HS-5 (cell line): ENCODE measurements at regions not wholly inside any gene's neighbourhood (a gene's known extent, or its start where the extent isn't known, plus 50 kb on each side); places are given as distances from the start of the nearest gene placed in this dataset.
"Not testable (repeated sequence)": the region's sequence is repeated elsewhere in the genome, so short reads cannot be mapped to it uniquely, and the experiment has no call there.

Experiments
- DNase-seq: peaks from one replicate; pipeline ENCODE4 v3.0.0-alpha.2; 2012; ENCODE audit warnings: low read depth

DNA sequence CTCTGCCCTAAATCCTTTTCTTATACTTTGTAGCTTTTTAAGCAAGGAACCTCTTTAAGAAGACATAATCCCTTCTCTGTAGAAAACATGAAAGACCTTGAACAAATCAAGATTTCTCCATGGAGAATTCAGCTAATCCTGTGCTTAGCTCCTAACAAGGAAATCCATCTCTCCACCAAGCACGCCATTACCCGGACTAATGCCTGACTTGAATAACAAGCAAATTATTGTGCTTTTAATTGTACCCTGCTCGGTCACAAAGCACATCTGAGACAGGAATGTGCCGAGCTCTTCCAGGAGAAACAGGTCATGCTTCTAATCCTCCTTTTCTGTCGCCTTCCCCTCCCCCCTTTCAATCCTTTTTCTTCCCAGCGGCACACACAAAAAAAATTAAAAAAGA, 141.3 kb downstream of the PSAT1 start:
- DNase-seq: no peak

DNA sequence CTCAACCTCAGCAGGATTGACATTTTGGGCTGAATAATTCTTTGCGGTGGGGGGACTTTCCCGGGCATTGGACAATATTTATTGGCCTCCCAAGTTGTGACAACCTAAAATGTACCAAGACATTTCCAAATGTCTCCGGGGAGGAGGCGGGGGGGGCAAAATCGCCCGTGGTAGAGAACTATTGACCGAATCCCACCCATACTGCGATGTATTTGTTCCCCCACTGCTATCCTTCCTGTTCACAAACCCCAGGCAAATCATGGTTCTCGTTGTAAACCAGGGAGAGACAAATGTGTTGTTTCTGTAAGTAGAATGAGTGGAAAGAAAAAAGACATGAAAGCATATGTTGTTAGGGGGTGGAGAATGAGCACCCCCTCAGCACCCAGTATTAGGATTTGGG, 141.9 kb downstream of the PSAT1 start:
- DNase-seq: no peak

DNA sequence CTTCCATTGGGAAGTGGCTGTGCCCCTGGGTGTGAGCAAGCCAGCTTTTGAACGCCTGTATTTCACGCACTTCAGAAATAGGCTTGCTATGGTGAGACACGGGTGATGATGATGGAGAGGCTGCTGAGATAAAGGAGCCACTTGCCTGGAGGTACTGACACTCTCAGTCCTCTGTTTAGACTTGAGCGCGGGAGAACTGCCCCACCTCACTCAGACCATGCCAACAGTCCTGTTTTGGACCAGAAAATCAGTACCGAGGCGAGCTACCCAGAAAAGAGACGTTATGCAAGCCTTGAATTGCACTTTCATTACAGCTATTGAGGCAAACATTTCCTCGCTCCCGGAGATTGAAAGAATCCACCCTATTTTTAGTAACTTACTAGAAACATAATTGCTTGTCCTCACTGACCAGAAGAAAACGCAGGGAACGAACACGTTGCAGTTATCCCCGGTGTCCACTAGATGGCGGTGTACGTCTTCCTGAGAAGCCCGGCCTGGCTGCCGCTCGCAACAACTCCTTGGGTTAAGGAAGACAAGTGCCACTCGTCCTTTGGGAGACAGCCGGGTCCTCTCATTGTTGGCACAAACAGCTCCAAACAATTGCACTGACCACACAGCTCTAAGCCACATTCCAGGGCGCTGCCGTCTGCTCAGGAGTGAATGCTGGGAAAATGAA, 142.4 kb downstream of the PSAT1 start:
- DNase-seq: peak; percentile 54

DNA sequence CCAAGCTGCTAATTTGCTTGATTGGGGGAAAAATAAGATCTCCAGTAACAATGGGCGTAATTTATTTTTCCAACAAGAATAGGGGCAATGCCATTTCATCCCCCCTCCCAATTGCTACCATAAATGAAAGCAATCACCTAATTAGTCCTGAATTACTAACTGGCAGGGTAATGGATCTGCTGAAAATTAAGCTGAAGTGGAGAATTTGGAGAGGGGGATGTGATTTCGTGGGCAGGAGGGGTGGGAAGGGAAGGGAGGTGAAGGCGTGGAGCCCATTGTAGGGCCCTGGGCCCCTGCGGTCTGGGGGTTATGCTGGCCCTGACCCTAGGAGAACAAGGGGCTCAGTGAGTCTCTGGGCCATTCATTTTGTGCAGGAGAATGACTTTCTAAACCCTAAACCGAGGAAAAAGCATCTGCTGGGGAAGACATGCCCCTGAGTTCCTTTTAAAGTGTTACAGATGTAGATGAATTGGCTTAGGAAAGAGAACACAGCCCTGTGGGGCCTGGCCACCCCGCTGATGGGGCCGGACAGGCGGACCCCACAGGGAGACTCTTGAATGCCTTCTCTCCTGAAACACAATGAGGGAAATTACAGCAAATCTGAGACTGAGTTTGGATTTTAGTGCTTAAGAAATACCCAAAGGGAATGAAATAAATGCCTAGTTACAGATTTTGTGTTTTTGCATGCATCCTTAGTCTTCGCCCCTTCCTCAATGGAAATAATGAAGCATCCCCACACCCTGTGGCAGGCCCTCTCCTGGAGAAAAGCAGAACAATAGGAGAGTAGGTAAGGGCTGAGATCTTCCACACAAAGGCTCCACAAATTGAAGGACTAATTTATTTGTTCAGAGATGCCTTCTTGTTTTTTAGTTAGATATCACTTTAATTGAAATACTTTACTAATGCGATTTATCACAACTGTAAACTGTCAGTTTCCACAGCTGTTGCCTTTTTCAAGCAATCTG, 143.2 kb downstream of the PSAT1 start:
- no peak for DNase-seq

DNA sequence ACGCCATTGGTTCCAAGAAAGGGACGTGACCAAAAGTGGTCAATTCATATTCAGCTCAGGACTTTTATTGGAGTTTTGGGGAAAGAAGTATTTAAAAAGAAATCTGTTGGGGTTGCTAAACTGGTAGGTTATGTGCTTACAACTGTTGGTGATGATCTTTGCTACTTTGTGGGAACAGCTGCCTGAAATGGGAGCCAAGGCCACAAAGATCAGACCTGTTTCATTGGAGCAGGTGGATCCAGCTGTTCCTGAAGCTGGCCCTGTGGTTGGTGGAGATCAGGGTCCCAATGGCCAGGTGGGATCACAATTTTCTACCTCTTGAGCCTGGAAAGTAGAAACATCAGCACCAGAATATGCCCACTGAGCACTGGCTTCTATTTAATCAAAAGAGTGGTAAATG, 144.5 kb downstream of the PSAT1 start:
- no peak for DNase-seq

DNA sequence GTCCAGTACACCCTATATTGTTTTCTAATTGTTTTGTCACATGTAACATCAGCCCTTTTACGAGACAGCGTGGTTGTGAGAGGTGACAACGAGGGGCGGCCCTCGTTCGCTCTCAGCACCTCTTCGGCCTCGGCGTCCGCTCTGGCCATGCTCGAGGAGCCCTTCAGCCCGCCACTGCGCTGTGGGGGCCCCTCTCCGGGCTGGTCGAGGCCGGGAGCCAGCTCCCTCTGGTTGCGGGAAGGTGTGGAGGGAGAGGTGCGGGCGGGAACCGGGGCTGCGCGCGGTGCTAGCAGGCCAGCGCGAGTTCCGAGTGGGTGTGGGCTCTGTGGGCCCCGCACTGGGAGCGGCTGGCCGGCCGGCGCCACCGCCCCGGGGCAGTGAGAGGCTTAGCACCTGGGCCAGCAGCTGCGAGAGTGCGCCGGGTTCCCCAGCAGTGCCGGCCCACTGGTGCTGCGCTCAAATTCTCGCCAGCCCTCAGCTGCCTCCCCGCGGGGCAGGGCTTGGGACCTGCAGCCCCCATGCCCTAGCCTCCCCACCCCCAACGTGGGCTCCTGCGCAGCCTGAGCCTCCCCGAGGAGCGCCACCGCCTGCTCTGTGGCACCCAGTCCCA, 145.0 kb downstream of the PSAT1 start:
- DNase-seq: no peak

DNA sequence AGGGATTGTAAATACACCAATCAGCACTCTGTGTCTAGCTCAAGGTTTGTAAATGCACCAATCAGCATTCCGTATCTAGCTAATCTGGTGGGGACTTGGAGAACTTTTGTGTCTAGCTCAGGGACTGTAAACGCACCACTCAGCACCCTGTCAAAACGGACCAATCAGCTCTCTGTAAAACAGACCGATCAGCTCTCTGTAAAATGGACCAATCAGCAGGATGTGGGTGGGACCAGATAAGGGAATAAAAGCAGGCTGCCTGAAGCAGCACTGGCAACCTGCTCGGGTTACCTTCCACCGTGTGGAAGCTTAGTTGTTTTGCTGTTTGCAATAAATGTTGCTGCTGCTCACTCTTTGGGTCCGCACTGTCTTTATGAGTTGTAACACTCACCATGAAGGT, 145.7 kb downstream of the PSAT1 start:
- not testable (repeated sequence) for DNase-seq

DNA sequence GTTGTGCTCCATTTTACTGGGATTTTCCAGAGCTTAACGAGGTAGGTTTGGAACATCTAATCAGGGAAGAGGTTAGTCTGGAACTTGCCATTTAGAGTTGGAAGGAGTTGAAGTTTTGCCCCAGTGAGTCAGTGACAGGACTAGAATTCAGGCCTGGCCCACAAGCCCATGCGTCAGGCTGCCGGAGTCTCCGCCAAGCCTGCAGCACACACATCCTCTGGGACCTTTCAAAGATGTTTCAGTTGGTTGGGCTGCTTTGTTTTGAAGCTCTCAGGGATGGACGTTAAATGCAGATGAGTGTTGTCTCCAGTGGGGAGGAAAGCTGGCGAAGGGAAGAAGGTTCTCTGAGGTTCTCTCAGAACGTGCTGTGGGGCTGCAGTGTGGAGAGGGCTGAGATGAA, 147.0 kb downstream of the PSAT1 start:
- no peak for DNase-seq

DNA sequence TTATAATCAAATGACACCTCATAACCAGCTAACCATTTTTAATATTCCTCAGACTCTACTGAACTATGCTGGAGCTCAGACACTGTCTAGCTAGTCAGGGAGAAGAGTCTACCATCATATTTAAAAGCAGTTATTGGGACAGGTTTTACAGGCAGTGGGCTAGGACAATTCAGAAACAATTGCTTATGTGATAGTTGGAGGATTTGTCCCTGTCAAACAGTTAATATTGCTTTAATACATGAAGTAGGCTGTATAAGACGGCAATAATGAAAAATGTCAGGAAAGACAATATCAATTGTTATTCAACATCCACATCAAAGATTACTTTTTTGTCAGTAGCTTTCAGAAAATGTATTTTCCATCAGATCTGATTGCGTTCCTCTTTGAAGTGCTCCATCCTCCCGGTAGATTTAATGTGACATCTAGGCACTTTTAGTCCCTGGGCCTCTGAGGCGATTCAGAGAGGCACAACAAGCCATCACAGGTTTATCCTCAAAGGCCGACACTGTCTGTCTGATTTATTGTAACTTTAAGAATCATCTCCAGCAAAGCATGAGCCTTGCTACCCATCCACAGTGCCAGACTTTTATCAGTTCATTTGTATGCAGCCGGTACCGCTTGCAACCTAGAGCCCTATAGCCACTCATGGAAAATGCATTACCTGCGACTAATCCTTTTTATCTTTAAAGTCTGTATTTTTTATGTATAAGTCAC, 152.2 kb downstream of the PSAT1 start:
- DNase-seq: no peak

DNA sequence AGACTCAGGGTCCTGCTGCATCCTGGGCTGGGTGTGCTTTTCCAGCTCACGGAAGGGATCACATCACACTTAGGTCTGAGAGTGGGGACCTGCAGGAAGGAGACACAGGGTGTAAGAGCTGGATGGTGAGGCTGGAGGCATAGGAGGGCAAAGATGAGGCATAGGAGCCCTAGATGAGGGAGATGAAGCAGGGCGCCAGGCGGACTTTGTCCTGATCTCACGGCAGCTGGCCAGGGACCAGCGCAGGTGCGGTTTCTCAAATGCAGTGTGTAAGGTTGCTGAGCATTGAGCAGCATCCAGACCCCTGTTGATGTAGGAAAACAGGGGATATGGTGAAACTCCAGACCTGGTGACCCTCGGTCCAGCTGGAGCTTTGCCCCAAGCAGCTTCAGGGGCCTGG, 156.5 kb downstream of the PSAT1 start:
- no peak for DNase-seq

DNA sequence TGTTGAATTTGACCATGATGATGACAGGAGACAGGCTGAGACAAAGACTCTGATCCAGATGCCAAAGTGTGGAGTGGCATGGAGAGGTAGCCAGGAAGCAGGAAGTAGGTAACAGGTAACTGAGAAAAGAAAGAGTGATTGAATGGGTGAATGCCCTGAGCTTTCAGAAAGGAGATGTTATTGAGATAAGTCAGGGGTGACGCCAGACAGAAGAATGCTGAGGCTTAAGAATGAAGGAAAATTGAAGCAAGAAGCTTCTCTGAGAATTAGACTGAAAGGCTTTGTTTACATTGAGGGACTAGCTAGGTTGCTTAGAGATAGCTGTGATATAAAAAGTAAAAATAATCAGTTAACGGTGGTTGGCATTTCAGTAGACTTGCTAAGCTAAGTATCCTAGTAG, 165.7 kb downstream of the PSAT1 start:
- DNase-seq: no peak

DNA sequence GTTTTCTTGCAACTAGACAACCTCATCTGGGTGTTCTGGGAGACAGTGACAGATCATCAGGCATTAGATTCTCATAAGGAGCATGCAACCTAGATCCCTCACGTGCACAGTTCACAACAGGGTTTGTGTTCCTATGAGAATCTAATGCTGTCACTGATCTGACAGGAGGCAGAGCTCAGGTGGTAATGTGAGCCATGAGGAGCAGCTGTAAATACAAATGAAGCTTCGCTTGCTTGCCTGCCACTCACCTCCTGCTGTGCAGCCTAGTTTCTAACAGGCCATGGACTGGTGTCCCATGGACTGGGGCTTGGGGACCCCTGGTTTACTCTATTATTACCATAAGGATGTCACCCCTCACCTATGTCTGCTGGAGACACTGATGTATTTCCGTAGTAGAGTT, 166.8 kb downstream of the PSAT1 start:
- DNase-seq: no peak

DNA sequence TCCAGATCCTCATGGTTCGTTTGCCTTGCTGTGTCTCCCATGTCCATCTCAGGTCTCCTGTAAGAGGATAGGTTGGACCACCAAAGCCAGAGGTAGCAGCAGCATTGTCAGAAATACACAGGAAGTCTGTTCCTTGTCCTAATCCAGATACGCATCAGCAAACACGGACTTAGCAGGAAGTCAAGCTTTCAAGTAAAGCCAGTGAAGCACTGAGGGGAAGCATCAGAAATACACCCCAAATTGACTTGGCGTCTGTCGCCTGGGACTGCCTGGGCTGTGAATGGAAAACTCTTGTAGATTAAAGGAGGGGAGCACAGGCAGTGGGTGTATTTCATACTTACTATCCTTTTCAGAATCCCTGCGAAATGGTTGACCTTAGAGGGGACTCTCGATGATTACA, 171.3 kb downstream of the PSAT1 start:
- DNase-seq: no peak

DNA sequence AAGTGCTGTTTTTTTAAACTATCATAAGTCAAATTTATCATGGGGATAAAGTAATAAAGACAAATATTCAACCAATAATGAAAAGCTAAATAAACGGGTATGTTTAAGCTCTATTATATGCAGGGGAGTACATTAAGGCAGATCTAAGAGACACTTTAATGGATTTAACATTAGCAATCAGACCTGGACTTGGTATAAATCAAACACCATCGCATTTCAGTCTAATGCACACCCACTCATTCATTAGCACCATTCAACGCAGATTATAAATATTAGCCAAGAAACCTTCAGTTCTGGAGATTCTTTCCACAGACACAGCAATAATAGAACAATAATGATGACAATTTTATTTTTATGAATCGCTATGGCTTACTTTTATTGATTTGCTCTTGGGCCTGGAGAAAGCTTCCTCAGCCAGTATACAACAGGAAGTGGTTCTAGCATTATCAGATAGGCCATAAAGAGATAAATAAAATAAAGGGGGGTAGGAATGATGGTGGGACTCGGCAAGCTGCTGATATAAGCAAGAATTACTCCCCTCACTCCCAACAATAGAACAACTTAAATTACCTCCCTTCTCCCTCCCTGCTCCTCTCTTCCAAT, 172.2 kb downstream of the PSAT1 start:
- no peak for DNase-seq

DNA sequence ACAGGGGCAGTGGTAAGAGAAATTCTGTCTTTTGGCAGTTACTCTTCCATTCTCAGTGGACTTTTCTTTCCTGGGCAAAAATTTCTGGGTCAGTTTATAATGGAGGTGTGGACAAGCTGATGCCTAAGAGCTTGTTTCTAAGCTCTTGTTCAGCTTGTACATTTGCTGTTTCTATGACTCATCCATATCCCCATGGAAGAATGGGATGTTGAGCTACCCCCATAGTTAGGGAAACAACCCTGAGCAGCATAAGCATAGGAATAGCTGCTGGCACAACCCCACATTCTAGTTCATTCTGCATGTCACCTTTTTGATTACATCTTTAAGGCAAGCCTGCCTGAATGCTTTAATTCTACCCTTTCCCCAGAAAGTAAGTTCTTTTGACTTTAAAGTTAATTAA, 173.3 kb downstream of the PSAT1 start:
- DNase-seq: no peak

DNA sequence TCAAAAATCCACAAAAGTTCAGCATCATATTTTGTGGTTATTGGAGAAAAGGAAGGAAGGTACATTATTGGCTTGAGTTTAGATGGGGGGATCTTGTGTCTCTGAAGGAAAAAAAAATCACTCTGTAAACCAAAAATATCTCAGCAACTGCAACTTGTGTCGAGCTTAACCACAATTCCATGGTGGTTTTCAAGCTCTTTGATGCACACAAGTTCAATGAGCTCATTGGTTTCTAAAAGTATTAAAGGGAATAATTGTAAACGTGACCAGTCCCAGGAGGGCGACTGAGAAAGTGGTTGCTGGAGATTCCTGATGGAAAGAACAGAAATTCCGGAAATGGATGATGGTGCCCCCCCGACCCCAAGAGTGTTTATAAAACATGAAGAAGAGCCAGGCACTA, 173.8 kb downstream of the PSAT1 start:
- no peak for DNase-seq

DNA sequence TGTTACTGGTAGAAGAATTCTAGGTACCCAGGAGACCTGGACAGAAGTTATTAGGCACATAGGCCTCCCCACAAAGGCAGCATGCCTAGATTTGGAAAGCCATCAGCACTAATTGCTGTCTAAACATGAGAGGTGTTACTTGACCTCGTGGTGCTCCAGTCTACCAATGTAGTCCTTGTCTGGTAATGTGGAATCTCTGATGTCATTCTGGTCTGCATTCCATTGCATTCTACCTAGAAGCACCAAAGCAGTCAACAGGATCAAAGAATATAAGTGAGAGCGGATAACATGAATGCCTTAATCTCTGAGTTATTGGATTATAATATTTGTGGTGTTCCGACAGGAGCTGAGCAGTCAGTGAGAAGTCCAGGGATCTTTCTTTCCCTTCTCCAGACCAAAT, 175.2 kb downstream of the PSAT1 start:
- DNase-seq: no peak

DNA sequence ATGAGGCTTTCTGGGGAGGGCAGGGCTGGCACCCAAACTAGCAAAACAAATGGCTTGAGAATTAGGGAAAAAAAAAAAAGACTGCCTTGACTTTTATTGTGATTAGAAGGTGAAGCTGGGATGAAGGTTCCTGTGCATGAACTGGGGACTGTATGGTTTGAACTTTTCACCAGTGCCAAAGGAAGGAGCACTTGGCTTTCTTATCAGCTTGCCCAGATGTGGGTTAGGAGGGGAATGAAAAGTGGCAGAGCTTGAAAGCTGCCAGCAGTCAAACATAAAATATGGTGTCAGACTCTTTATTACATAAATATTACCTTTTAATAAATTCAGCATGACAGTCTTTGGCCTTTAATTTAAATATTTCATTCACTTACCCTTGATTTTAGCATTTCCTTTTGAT, 182.5 kb downstream of the PSAT1 start:
- DNase-seq: no peak

DNA sequence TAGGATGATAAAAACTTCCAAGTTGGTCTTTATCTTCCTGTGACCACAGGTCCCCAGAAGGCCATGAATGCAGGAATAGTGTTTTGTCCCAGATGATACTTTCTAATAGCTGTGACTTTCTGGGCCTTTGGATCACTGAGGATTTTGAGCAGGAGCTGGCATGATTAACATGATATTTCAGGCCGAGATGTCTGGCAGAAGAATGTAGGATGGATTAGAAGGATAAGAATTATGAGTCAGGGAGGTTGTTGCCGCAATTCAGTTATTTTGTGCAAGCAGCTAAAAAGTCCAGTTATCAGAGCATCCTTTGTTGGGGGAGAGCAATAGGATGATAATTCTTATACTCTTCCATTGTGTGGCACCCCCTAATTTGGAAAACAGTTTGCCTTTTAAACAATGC, 189.7 kb downstream of the PSAT1 start:
- DNase-seq: no peak

DNA sequence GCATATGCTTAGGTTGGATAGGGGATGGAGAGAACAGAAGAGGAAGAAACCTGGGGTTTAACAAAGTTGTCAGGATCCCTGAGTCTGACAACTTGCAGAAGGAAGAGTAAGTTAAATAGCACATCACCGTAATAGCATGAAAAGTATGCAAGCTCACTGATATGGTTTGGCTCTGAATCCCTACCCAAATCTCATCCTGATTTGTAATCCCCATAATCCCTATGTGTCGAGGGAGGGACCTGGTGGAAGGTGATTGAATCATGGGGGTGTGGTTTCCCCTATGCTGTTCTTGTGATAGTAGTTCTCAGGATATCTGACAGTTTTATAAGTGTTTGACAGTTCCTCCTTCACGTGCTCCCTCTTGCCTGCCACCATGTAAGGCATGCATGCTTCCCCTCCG, 193.3 kb downstream of the PSAT1 start:
- DNase-seq: no peak

DNA sequence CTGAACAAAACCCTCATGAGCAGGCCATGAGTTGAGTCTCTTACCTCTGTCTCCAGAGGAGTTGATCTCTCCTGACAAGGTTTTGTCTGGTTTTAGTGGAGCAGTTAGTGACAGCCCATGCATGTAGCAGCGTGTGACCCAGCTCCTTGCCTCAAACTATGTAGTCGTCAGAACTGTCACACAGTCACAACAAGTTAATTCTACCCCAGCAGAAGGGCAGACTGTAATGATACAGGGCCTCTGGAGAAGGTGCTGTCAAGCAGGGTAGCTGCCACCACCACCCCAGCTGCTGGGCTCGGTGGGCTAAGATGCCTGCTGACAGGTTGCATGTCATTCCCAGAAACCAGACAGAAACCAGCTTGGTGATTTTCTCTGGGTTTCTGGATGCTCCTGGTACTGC, 194.5 kb downstream of the PSAT1 start:
- DNase-seq: no peak

DNA sequence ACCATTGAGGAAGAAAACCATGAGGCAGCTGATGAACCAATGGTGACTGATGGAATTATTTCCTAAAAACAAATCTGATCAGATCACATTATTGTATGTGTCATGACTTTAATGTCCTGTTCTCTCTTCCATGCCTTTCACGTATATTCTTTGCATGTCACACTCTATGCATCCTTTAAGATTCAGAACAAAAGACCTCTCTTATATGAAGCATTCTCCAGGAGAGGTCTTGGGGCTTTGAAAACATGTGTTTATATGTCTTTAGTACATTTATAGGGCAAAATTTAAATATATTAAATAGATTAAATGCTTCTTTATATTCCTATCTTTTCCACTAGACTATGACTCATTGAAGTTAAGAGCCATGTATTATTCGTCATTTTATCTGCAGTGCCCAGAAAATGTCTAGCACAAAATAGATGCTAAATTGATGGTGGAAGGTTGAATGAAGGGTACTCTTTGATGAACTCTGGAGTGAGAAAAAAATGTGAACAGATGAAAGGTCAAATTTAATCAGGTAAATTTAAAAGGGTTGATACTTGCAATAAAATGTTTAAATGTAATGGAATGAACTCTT, 196.3 kb downstream of the PSAT1 start:
- no peak for DNase-seq
